WTC11 (cell line): ENCODE measurements at regions not wholly inside any gene's neighbourhood (a gene's known extent, or its start where the extent isn't known, plus 50 kb on each side); places are given as distances from the start of the nearest gene placed in this dataset.
A peak's percentile ranks its signal among the peaks of the same experiment; 100 is the strongest.

Source experiments
- ATAC-seq: fragments of 200-7000 bp; cut with Tn5 transposase; 2 replicates; pipeline ENCODE4 v1.10.0; 2021; ENCODE audit warnings: mild to moderate bottlenecking, moderate library complexity
- CTCF ChIA-PET: fragments of 300-600 bp; sonication (Branson Sonifier 250); formaldehyde crosslinking; loops from one replicate; lab custom pipeline; 2021; ENCODE audit warnings: antibody characterized with exemption; lab: Charles Lee
- POLR2A ChIA-PET: fragments of 350-600 bp; sonication (Branson Sonifier 250); formaldehyde crosslinking; loops from one replicate; lab custom pipeline; 2021; ENCODE audit warnings: antibody characterized with exemption; lab: Charles Lee
- DNase-seq: peaks from one replicate; pipeline ENCODE4 v3.0.0; 2021; ENCODE audit warnings: low spot score
- H3K27ac Mint-ChIP-seq: 2 replicates; pipeline ENCODE4 v1.8.0; 2021; ENCODE audit warnings: mixed read lengths
- H3K27me3 Mint-ChIP-seq: 2 replicates; pipeline ENCODE4 v1.8.0; 2021; ENCODE audit warnings: low read depth, mild to moderate bottlenecking, moderate library complexity, mixed read lengths
- H3K36me3 Mint-ChIP-seq: 2 replicates; pipeline ENCODE4 v1.8.0; 2021; ENCODE audit warnings: mixed read lengths
- H3K4me1 Mint-ChIP-seq: 2 replicates; pipeline ENCODE4 v1.8.0; 2022; ENCODE audit warnings: mixed read lengths
- H3K4me3 Mint-ChIP-seq: 2 replicates; pipeline ENCODE4 v1.8.0; 2021; ENCODE audit warnings: mild to moderate bottlenecking, moderate library complexity, mixed read lengths
- H3K9me3 Mint-ChIP-seq: 2 replicates; pipeline ENCODE4 v1.8.0; 2021; ENCODE audit warnings: mixed read lengths
- ATF1 ChIP-seq: sonication (generic); formaldehyde crosslinking; IDR thresholded peaks from 2 replicates; pipeline ENCODE4 v1.8.1; 2023; ENCODE audit warnings: mild to moderate bottlenecking, moderate library complexity, missing genetic modification reagents
- ETV6 ChIP-seq: sonication (generic); formaldehyde crosslinking; IDR thresholded peaks from 2 replicates; pipeline ENCODE4 v1.8.1; 2022; ENCODE audit warnings: mild to moderate bottlenecking, missing genetic modification reagents
- FOXJ3 ChIP-seq: sonication (generic); formaldehyde crosslinking; IDR thresholded peaks from 2 replicates; pipeline ENCODE4 v1.9.0; 2021; ENCODE audit warnings: missing genetic modification reagents, mild to moderate bottlenecking, borderline replicate concordance
- GABPB1 ChIP-seq: sonication (generic); formaldehyde crosslinking; IDR thresholded peaks from 2 replicates; pipeline ENCODE4 v1.8.1; 2023; ENCODE audit warnings: mild to moderate bottlenecking, missing genetic modification reagents
- GTF2I ChIP-seq: fragments of 250-450 bp; sonication (Bioruptor Pico); conservative IDR thresholded peaks from 2 replicates; pipeline ENCODE4 v1.4.0; 2021; ENCODE audit warnings: mild to moderate bottlenecking
- SP1 ChIP-seq: sonication (generic); formaldehyde crosslinking; conservative IDR thresholded peaks from 2 replicates; pipeline ENCODE4 v1.8.1; 2022; ENCODE audit warnings: missing genetic modification reagents
- TCF7 ChIP-seq: sonication (generic); formaldehyde crosslinking; IDR thresholded peaks from 2 replicates; pipeline ENCODE4 v1.8.0; 2022; ENCODE audit warnings: mild to moderate bottlenecking, low read depth, missing genetic modification reagents, moderate library complexity
- ZBTB21 ChIP-seq: sonication (generic); formaldehyde crosslinking; IDR thresholded peaks from 2 replicates; pipeline ENCODE4 v1.8.1; 2023; ENCODE audit warnings: mild to moderate bottlenecking, missing genetic modification reagents, borderline replicate concordance
- ZNF121 ChIP-seq: sonication (generic); formaldehyde crosslinking; IDR thresholded peaks from 2 replicates; pipeline ENCODE4 v1.8.0; 2023; ENCODE audit warnings: missing genetic modification reagents
- ZNF138 ChIP-seq: sonication (generic); formaldehyde crosslinking; conservative IDR thresholded peaks from 2 replicates; pipeline ENCODE4 v1.8.1; 2022; ENCODE audit warnings: mild to moderate bottlenecking, moderate library complexity, missing genetic modification reagents
- ZNF232 ChIP-seq: sonication (generic); formaldehyde crosslinking; IDR thresholded peaks from 2 replicates; pipeline ENCODE4 v1.8.0; 2022; ENCODE audit warnings: mild to moderate bottlenecking, missing genetic modification reagents
- ZNF317 ChIP-seq: sonication (generic); formaldehyde crosslinking; IDR thresholded peaks from 2 replicates; pipeline ENCODE4 v1.8.1; 2023; ENCODE audit warnings: low read depth, mild to moderate bottlenecking, moderate library complexity, missing genetic modification reagents, borderline replicate concordance
- ZNF671 ChIP-seq: fragments of 250-450 bp; sonication (Bioruptor Pico); IDR thresholded peaks from 2 replicates; pipeline ENCODE4 v1.8.0; 2021; ENCODE audit warnings: mild to moderate bottlenecking
- TF ChIP-seq, protein P1 (sequence below): sonication (generic); formaldehyde crosslinking; conservative IDR thresholded peaks from 2 replicates; pipeline ENCODE4 v1.8.1; 2022; ENCODE audit warnings: mild to moderate bottlenecking, missing genetic modification reagents
- TF ChIP-seq, protein P2 (sequence below): fragments of 250-450 bp; sonication (Bioruptor Pico); IDR thresholded peaks from 2 replicates; pipeline ENCODE4 v1.9.0; 2021; ENCODE audit warnings: mild to moderate bottlenecking, borderline replicate concordance
- TF ChIP-seq, protein P3 (sequence below): fragments of 200-600 bp; IDR thresholded peaks from 2 replicates; pipeline ENCODE4 v1.8.0; 2022; ENCODE audit warnings: antibody characterized with exemption

DNA sequence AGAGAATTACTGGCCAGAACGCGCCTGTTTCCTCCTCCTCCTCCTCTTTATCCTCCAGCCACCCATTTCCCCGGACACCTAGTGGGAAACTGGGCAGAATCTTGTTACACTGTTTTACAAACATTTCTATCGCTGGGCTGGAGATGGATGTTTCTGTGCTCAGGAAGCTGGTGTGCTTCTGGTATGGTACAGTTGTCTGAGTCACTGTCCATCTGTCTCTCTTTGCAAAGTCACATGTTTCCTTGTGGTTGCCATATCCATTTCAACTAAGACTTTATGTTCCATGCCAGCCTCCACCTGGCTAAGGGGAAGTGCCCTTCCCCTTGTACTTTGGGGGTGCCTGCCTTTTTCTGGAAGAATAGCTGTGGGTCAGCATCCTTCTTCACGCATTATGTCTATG is 52.9 kb upstream of the SLC22A16 start:
- no peak for DNase-seq
- POLR2A ChIA-PET = no interaction called here

DNA sequence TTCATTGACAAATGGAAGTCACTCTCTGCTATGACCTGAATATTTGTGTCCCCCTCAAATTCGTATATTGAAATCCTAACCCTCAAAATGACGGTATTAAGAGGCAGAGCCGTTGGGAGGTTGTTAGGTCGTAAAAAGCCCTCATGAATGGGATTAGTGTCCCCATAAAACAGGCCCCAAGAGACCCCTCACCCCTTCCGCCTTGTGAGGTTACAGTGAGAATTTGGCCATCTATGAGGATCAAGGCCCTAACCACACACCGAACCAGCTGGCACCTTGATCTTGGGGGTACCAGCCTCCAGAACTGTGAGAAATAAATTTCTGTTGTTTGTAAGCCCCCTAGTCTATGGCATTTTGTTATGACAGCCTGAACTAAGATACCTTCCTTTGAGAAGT is 52.5 kb upstream of the SLC22A16 start:
- Mint-ChIP-seq H3K27ac (no peak overlapping the region), H3K27me3 (no peaks in the 10 kb centered on the region), H3K9me3 (peaks cover 11% of the 10 kb centered on the region), H3K36me3 (no peaks in the 10 kb centered on the region), H3K4me1 (peaks cover 6% of the 10 kb centered on the region; the same call in 1 of the 2 replicates), H3K4me3 (no peak overlapping the region)
- ChIA-PET POLR2A (no interaction called here), CTCF (no interaction called here)
- ATAC-seq = no peak
- DNase-seq = no peak
- TF ChIP-seq, protein P1, sequence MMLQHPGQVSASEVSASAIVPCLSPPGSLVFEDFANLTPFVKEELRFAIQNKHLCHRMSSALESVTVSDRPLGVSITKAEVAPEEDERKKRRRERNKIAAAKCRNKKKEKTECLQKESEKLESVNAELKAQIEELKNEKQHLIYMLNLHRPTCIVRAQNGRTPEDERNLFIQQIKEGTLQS = no peak
- TF ChIP-seq ZNF232 (CRISPR knock-in tag) = no peak
- TF ChIP-seq ATF1 (CRISPR knock-in tag) = no peak
- TF ChIP-seq ZNF121 (CRISPR knock-in tag) = no peak
- TF ChIP-seq, protein P2, sequence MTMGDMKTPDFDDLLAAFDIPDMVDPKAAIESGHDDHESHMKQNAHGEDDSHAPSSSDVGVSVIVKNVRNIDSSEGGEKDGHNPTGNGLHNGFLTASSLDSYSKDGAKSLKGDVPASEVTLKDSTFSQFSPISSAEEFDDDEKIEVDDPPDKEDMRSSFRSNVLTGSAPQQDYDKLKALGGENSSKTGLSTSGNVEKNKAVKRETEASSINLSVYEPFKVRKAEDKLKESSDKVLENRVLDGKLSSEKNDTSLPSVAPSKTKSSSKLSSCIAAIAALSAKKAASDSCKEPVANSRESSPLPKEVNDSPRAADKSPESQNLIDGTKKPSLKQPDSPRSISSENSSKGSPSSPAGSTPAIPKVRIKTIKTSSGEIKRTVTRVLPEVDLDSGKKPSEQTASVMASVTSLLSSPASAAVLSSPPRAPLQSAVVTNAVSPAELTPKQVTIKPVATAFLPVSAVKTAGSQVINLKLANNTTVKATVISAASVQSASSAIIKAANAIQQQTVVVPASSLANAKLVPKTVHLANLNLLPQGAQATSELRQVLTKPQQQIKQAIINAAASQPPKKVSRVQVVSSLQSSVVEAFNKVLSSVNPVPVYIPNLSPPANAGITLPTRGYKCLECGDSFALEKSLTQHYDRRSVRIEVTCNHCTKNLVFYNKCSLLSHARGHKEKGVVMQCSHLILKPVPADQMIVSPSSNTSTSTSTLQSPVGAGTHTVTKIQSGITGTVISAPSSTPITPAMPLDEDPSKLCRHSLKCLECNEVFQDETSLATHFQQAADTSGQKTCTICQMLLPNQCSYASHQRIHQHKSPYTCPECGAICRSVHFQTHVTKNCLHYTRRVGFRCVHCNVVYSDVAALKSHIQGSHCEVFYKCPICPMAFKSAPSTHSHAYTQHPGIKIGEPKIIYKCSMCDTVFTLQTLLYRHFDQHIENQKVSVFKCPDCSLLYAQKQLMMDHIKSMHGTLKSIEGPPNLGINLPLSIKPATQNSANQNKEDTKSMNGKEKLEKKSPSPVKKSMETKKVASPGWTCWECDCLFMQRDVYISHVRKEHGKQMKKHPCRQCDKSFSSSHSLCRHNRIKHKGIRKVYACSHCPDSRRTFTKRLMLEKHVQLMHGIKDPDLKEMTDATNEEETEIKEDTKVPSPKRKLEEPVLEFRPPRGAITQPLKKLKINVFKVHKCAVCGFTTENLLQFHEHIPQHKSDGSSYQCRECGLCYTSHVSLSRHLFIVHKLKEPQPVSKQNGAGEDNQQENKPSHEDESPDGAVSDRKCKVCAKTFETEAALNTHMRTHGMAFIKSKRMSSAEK (CRISPR knock-in tag) = no peak
- TF ChIP-seq SP1 = no peak

More for the DNA sequence above, 52.9 kb upstream of the SLC22A16 start:
- TF ChIP-seq GABPB1 (CRISPR knock-in tag) (no peak), FOXJ3 (no peak), TCF7 (CRISPR knock-in tag) (no peak), GTF2I (CRISPR knock-in tag) (no peak), ZBTB21 (CRISPR knock-in tag) (no peak), ZNF138 (no peak), ETV6 (CRISPR knock-in tag) (no peak), ZNF671 (CRISPR knock-in tag) (no peak)
- TF ChIP-seq, all 79 proteins: peak for 0
- ATAC-seq = no peak
- Mint-ChIP-seq H3K9me3 (peaks cover 15% of the 10 kb centered on the region), H3K36me3 (no peaks in the 10 kb centered on the region), H3K4me1 (peaks cover 5% of the 10 kb centered on the region; the same call in 1 of the 2 replicates), H3K4me3 (no peak overlapping the region), H3K27ac (no peak overlapping the region), H3K27me3 (no peaks in the 10 kb centered on the region)
- CTCF ChIA-PET = no interaction called here

DNA sequence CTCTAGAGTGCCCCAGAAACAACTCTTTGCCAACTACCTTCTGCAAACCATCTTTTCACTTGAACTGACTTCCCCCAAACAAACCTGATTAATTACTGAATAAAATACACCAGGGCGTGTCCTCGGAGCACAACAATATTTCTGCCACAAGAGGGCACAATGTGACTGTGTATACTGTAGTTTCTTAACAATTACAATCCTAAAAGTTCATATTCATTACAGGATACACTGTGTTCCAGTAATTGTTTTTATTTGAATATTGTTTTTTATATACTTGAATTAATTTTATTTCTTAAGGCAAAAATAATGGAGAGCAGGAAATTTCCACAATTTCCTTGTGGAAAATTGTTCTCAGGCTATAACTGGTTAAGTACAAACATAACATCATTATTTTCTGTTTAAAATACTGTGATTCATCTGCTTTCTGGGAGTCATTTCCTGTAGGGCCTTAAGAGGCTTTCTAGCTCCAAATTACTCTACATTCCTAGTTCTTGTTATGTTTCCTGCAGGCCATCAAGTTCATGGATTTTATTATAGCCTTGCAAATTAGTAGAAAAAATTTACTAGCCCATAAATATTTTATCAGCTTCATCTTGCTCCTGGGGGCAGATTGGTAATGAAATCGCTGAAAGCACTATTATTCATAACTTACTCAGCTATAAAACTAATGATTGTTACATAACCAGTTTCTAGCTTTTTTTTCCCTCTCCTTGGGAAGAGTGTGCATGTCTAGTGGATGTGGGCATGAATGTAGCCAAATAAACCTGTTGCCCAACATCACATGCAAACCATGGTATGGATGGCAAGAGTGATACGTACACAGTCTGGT is 51.9 kb upstream of the SLC22A16 start:
- peak; percentile 33 for DNase-seq
- H3K36me3 Mint-ChIP-seq = no peaks in the 10 kb centered on the region
- peaks cover 6% of the 10 kb centered on the region; the same call in 1 of the 2 replicates for H3K4me1 Mint-ChIP-seq
- H3K27me3 Mint-ChIP-seq = no peaks in the 10 kb centered on the region
- H3K9me3 Mint-ChIP-seq = peaks cover 11% of the 10 kb centered on the region
- ChIA-PET CTCF (interaction anchor here (0.8 kb wide), 1 partner anchor 91 kb away, joined by 3 read pairs; no protein-coding TSS in a partner anchor), POLR2A (interaction anchor here (0.7 kb wide), 1 partner anchor 552 kb away, joined by 4 read pairs; no protein-coding TSS in a partner anchor)
- peak; percentile 52 for ATAC-seq
- no peak overlapping the region for H3K27ac Mint-ChIP-seq
- H3K4me3 Mint-ChIP-seq = no peak overlapping the region
- TF ChIP-seq ZNF317 (CRISPR knock-in tag) (no peak), GTF2I (CRISPR knock-in tag) (no peak), ZNF121 (CRISPR knock-in tag) (no peak), SP1 (no peak)
- TF ChIP-seq, protein P3, sequence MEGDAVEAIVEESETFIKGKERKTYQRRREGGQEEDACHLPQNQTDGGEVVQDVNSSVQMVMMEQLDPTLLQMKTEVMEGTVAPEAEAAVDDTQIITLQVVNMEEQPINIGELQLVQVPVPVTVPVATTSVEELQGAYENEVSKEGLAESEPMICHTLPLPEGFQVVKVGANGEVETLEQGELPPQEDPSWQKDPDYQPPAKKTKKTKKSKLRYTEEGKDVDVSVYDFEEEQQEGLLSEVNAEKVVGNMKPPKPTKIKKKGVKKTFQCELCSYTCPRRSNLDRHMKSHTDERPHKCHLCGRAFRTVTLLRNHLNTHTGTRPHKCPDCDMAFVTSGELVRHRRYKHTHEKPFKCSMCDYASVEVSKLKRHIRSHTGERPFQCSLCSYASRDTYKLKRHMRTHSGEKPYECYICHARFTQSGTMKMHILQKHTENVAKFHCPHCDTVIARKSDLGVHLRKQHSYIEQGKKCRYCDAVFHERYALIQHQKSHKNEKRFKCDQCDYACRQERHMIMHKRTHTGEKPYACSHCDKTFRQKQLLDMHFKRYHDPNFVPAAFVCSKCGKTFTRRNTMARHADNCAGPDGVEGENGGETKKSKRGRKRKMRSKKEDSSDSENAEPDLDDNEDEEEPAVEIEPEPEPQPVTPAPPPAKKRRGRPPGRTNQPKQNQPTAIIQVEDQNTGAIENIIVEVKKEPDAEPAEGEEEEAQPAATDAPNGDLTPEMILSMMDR = peak; percentile 50
